Type B pancreatic cell (in vitro differentiated cells): ENCODE measurements at regions not wholly inside any gene's neighbourhood (a gene's known extent, or its start where the extent isn't known, plus 50 kb on each side); places are given as distances from the start of the nearest gene placed in this dataset.
"Not testable (repeated sequence)": the region's sequence is repeated elsewhere in the genome, so short reads cannot be mapped to it uniquely, and the experiment has no call there.

ENCODE experiments used
- DNase-seq: peaks from one replicate; pipeline ENCODE4 v3.0.0; 2021; ENCODE audit warnings: mixed read lengths; ENCODE audit not compliant: unreplicated experiment; ENCODE audit errors: extremely low spot score
- H3K27ac Mint-ChIP-seq: 2 replicates; pipeline ENCODE4 v1.8.0; 2021; ENCODE audit warnings: mild to moderate bottlenecking, mixed read lengths
- H3K27me3 Mint-ChIP-seq: 2 replicates; pipeline ENCODE4 v1.8.0; 2021; ENCODE audit warnings: mixed read lengths
- H3K36me3 Mint-ChIP-seq: 2 replicates; pipeline ENCODE4 v1.8.0; 2021; ENCODE audit warnings: mixed read lengths
- H3K4me1 Mint-ChIP-seq: one replicate; pipeline ENCODE4 v1.8.0; 2021; ENCODE audit warnings: mixed read lengths; ENCODE audit not compliant: unreplicated experiment
- H3K4me3 Mint-ChIP-seq: 2 replicates; pipeline ENCODE4 v1.8.0; 2021; ENCODE audit warnings: mild to moderate bottlenecking, mixed read lengths
- H3K9me3 Mint-ChIP-seq: 2 replicates; pipeline ENCODE4 v1.8.0; 2021; ENCODE audit warnings: mixed read lengths
- TF ChIP-seq, protein P1 (sequence below): fragments of 200-600 bp; sonication (generic); conservative IDR thresholded peaks from 2 replicates; pipeline ENCODE4 v1.5.0; 2021; ENCODE audit warnings: antibody characterized with exemption, mild to moderate bottlenecking

DNA sequence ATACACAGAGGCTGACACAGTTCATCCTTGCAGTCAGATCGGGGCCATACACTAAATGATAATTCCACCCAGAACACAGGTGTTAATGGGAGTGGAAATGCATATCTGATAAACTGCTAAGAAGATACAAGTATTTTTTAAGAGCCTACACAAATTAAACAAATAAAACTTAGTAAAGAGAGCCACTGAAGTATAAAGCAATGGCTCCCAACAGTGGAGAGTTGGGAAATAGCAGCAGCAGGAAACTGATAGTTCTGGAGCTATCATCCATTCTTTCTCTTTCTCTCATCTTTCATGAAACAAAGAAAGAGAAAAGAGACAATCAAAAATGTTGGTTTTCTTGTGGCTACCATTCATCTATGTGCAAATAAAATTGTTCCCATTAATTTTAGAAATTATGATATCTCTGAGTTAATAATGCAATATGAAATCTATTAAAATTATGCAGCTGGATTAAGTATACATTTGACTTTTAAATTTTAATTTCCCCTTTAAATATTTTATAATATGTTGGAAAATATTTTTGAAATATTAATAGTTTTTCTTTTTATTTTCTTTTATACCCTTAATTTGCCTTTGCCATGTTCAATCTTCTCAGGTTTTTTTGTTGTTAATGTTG, 120.8 kb downstream of the EMB start:
- no peak overlapping the region for H3K4me3 Mint-ChIP-seq
- no peaks in the 10 kb centered on the region for H3K27me3 Mint-ChIP-seq
- no peak for DNase-seq
- H3K4me1 Mint-ChIP-seq, result no peaks in the 10 kb centered on the region
- TF ChIP-seq, protein P1, sequence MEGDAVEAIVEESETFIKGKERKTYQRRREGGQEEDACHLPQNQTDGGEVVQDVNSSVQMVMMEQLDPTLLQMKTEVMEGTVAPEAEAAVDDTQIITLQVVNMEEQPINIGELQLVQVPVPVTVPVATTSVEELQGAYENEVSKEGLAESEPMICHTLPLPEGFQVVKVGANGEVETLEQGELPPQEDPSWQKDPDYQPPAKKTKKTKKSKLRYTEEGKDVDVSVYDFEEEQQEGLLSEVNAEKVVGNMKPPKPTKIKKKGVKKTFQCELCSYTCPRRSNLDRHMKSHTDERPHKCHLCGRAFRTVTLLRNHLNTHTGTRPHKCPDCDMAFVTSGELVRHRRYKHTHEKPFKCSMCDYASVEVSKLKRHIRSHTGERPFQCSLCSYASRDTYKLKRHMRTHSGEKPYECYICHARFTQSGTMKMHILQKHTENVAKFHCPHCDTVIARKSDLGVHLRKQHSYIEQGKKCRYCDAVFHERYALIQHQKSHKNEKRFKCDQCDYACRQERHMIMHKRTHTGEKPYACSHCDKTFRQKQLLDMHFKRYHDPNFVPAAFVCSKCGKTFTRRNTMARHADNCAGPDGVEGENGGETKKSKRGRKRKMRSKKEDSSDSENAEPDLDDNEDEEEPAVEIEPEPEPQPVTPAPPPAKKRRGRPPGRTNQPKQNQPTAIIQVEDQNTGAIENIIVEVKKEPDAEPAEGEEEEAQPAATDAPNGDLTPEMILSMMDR, result no peak
- H3K36me3 Mint-ChIP-seq, result no peaks in the 10 kb centered on the region
- H3K9me3 Mint-ChIP-seq, result no peaks in the 10 kb centered on the region
- no peak overlapping the region for H3K27ac Mint-ChIP-seq

DNA sequence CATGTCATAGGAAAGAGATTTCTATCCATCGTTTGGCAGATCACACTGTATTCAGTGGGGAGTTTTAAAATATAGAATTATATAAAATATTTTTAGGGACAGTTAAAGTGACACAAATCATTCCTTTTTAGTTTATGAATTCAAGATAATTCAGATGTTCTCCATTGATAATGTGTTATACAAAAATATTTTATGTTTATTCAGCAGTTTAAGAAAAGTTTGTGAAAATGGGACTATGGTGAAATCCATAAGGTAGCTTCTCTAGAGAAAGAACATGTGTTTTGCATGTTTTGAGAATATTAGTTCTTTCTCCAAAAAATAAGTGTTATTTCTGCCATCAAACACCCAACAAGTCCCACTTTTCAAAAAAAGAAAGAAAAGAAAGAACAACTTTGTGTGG, 122.9 kb downstream of the EMB start:
- TF ChIP-seq, protein P1, result no peak
- Mint-ChIP-seq H3K27ac (no peak overlapping the region), H3K27me3 (no peaks in the 10 kb centered on the region), H3K4me3 (no peak overlapping the region), H3K9me3 (no peaks in the 10 kb centered on the region), H3K36me3 (no peaks in the 10 kb centered on the region), H3K4me1 (no peaks in the 10 kb centered on the region)
- DNase-seq, result no peak

DNA sequence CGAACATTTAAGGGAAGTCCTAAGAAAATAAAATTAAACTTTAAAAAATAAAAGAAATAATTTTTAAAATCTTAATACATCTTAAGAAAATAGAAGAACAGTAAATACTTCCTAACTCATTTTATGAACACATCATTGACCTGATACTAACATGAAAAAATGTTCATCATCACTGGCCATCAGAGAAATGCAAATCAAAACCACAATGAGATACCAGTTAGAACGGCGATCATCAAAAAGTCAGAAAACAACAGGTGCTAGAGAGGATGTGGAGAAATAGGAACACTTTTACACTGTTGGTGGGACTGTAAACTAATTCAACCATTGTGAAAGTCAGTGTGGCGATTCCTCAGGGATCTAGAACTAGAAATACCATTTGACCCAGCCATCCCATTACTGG, 134.6 kb downstream of the EMB start:
- H3K9me3 Mint-ChIP-seq, H3K4me3 Mint-ChIP-seq, H3K36me3 Mint-ChIP-seq, H3K27me3 Mint-ChIP-seq, DNase-seq, H3K27ac Mint-ChIP-seq, H3K4me1 Mint-ChIP-seq: not testable (repeated sequence)

GRCh38 chr5:50302815-50303490, 138.1 kb downstream of the EMB start:
- Mint-ChIP-seq H3K36me3 (no peaks in the 10 kb centered on the region), H3K9me3 (peaks cover 7% of the 10 kb centered on the region), H3K4me3 (no peak overlapping the region), H3K27me3 (no peaks in the 10 kb centered on the region), H3K27ac (no peak overlapping the region), H3K4me1 (no peaks in the 10 kb centered on the region)
- no peak for DNase-seq
- TF ChIP-seq, protein P1, result no peak

GRCh38 chr5:50301756-50302155, 139.3 kb downstream of the EMB start:
- no peak overlapping the region for H3K27ac Mint-ChIP-seq
- TF ChIP-seq, protein P1, result no peak
- H3K4me1 Mint-ChIP-seq, result no peaks in the 10 kb centered on the region
- H3K27me3 Mint-ChIP-seq, result no peaks in the 10 kb centered on the region
- no peak overlapping the region for H3K4me3 Mint-ChIP-seq
- no peak for DNase-seq
- H3K36me3 Mint-ChIP-seq, result no peaks in the 10 kb centered on the region
- peaks cover 7% of the 10 kb centered on the region for H3K9me3 Mint-ChIP-seq

DNA sequence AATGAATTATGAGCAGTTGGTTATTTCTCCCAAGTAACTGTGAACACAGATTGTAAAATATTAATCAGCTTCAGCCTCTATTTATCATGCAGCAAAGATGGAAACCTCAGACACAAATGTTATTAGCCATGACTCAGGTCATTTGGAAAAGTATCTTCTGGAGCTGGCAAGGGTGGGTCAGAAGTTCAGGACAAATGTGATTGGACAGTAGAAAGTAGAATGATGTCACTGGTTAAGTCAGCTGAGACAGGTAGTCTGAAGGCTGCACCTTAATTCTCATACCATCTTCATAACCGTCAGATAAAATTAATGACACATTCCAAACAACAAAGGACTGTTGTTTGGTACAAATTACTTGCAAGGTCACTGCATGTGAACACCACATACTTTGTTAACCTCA, 140.2 kb downstream of the EMB start:
- Mint-ChIP-seq H3K36me3 (no peaks in the 10 kb centered on the region), H3K27me3 (no peaks in the 10 kb centered on the region), H3K27ac (no peak overlapping the region), H3K4me3 (no peak overlapping the region), H3K9me3 (peaks cover 7% of the 10 kb centered on the region), H3K4me1 (no peaks in the 10 kb centered on the region)
- DNase-seq, result no peak
- TF ChIP-seq, protein P1, result no peak
